Stomach (tissue), 8 donors: ENCODE measurements at regions not wholly inside any gene's neighbourhood (a gene's known extent, or its start where the extent isn't known, plus 50 kb on each side); places are given as distances from the start of the nearest gene placed in this dataset.

ENCODE experiments used
- DNase-seq, 2 donors: peaks; one replicate each; pipeline versions ENCODE4 v3.0.0 to v3.0.0-alpha.2; 2013 to 2019
- H3K27ac ChIP-seq, 5 donors: fragments of 200-600 bp in 4 of 5; sonication (generic) in 4 of 5; one replicate each; pipeline ENCODE4 v1.5.1; 2013 to 2019; ENCODE audit warnings: mild to moderate bottlenecking in 1 of 5, moderate library complexity in 1 of 5
- H3K27me3 ChIP-seq, 3 donors: fragments of 200-600 bp; sonication (generic); one replicate each; pipeline ENCODE4 v1.5.1; 2017 to 2019; ENCODE audit warnings: mixed run types in 1 of 3
- H3K36me3 ChIP-seq, 4 donors: fragments of 200-600 bp; sonication (generic); 1 replicate in 3 of 4; 2 replicates in 1 of 4; pipeline ENCODE4 v1.5.1; 2016 to 2019
- H3K4me1 ChIP-seq, 4 donors: fragments of 200-600 bp; sonication (generic); one replicate each; pipeline ENCODE4 v1.5.1; 2016 to 2019
- H3K4me3 ChIP-seq, 4 donors: fragments of 200-600 bp; sonication (generic) in 3 of 4; one replicate each; pipeline ENCODE4 v1.5.1; 2016 to 2019; ENCODE audit warnings: mild to moderate bottlenecking in 1 of 4
- H3K9me3 ChIP-seq, 4 donors: fragments of 200-600 bp; sonication (generic); one replicate each; pipeline ENCODE4 v1.5.1; 2016 to 2019
- EP300 ChIP-seq: sonication (generic); formaldehyde crosslinking; IDR thresholded peaks from one replicate; pipeline ENCODE4 v1.6.1; 2017; ENCODE audit warnings: antibody characterized with exemption
- POLR2A ChIP-seq, 4 donors: fragments of 450-650 bp; IDR thresholded peaks; one replicate each; pipeline ENCODE4 v1.6.1; 2016; ENCODE audit warnings: antibody characterized with exemption in 4 of 4, control low read depth in 2 of 4, mild to moderate bottlenecking in 1 of 4, moderate library complexity in 1 of 4
- POLR2AphosphoS5 ChIP-seq, 3 donors: sonication (generic); formaldehyde crosslinking; IDR thresholded peaks; one replicate each; pipeline ENCODE4 v1.6.1; 2016; ENCODE audit warnings: antibody characterized with exemption in 3 of 3
- WGBS, 5 donors: extraction: QIAGEN DNeasy Blood & Tissue Kit in 3 of 5; methylation state at CpG; one replicate each; pipeline versions ENCODE4 v1.1.5 to v1.1.7; 2013 to 2018; 5-methylcytosine and 5-hydroxymethylcytosine counted together
- intact Hi-C: fragments of 100-400 bp; cut with DNase I; formaldehyde crosslinking; loops from one replicate; pipeline ENCODE4 v1.15.1; 2023; ENCODE audit warnings: low total_unique reads
- TF ChIP-seq, protein P1 (sequence below), 7 experiments: fragments of 450-650 bp in 4 of 7; fragments of 200-600 bp in 3 of 7; sonication (generic) in 3 of 7; IDR thresholded peaks; one replicate each; pipeline ENCODE4 v1.5.1; 2016 to 2019; ENCODE audit warnings: antibody characterized with exemption in 7 of 7, control low read depth in 2 of 7, mild to moderate bottlenecking in 1 of 7
- donor health status: healthy with polysubstance abuse.
- donor health status: Bipolar disorder and iron deficiency.
- donor health status: healthy.

DNA sequence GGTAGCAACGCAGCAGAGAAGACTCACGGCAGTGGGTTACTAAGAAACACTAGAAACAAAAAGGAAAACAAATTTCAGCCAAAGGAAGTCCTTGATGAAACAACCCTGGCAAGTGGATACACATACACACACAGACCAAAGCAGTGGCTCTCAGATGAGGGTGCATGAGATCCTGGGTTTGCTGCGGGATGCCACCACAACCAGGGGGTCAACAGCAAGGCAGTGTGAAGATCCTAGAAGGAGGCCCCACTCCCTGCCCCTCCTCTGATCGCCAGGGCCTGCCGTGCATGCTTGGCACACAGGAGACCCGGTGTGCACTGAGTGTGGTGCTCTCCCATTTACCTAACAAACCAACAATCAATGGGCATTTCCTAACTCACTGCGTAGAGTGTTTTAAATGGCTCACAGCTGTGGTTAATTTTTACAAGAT lies 252.3 kb upstream of the KLF14 start:
- DNase-seq, result peak in 1 of 2 donors; percentile 44
- peak overlapping the region in 1 of 4 donors; percentile 12 for H3K4me3 ChIP-seq
- H3K27me3 ChIP-seq, result no peaks in the 10 kb centered on the region
- no peaks in the 10 kb centered on the region for H3K9me3 ChIP-seq
- intact Hi-C loops, result no loop called here
- 51 to 64% (median 61%) methylated on average over 7 of the region's 7 CpGs for WGBS, 5 donors
- H3K27ac ChIP-seq, result peak overlapping the region in 4 of 5 donors; percentile 21 to 44 (median 37)
- H3K4me1 ChIP-seq, result peaks cover 53 to 99% (median 87%) of the 10 kb centered on the region in 4 donors
- H3K36me3 ChIP-seq, result peaks cover 6 to 23% (median 14%) of the 10 kb centered on the region in 4 donors
- TF ChIP-seq POLR2AphosphoS5 (IDR thresholded peaks at IDR 0.05), result no peak
- TF ChIP-seq, protein P1, sequence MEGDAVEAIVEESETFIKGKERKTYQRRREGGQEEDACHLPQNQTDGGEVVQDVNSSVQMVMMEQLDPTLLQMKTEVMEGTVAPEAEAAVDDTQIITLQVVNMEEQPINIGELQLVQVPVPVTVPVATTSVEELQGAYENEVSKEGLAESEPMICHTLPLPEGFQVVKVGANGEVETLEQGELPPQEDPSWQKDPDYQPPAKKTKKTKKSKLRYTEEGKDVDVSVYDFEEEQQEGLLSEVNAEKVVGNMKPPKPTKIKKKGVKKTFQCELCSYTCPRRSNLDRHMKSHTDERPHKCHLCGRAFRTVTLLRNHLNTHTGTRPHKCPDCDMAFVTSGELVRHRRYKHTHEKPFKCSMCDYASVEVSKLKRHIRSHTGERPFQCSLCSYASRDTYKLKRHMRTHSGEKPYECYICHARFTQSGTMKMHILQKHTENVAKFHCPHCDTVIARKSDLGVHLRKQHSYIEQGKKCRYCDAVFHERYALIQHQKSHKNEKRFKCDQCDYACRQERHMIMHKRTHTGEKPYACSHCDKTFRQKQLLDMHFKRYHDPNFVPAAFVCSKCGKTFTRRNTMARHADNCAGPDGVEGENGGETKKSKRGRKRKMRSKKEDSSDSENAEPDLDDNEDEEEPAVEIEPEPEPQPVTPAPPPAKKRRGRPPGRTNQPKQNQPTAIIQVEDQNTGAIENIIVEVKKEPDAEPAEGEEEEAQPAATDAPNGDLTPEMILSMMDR (IDR thresholded peaks at IDR 0.05), result no peak
- no peak for TF ChIP-seq POLR2A (IDR thresholded peaks at IDR 0.05)
- TF ChIP-seq EP300, result no peak

DNA sequence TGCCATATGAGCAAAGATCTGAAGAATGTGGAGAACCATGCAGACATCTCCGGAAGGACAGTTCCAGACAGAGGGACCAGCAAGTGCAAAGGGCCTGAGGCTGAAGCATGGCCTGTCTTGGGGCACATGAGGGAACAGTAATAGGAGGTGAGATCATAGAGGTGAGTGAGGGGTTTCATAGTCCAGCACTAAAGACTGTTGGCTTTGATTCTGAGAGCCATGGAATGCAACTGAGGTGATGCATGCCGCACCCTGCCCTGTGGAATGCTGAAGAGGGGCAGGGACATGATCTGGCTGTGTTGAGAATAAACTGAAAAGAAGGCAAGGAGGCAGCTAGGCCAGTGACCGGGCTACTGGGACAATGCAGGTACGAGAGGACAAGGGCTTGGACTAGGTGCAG lies 253.1 kb upstream of the KLF14 start:
- peaks cover 54 to 99% (median 90%) of the 10 kb centered on the region in 4 donors for H3K4me1 ChIP-seq

DNA sequence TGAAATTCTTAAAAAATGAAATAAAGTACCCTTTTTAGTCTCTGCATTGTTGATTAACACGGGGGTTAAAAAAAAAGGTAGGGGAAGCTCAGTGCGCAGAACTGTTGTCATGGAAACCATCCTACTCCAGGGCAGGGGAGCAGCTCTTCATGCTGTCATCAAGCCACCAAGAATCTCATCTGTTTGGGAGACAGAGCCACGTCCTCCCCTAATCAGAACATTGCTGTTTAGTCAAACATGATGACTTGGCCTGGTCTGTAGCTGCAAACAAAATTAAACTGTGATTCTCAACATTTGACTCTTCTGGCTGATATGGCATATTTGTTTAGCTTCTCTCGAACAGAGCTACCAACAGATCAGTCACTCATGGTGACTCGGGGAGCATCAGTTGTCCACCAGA lies 254.4 kb upstream of the KLF14 start:
- peaks cover 1 to 16% (median 9%) of the 10 kb centered on the region in 4 donors for H3K36me3 ChIP-seq
- H3K4me1 ChIP-seq, result peaks cover 46 to 99% (median 90%) of the 10 kb centered on the region in 4 donors
- no peaks in the 10 kb centered on the region for H3K9me3 ChIP-seq
- 38 to 54% (median 42%) methylated on average over 5 of the region's 5 CpGs for WGBS, 5 donors
- H3K4me3 ChIP-seq, result no peak overlapping the region
- intact Hi-C loops, result no loop called here
- peak overlapping the region in 3 of 5 donors; percentile 39 to 88 (median 67) for H3K27ac ChIP-seq
- no peaks in the 10 kb centered on the region for H3K27me3 ChIP-seq
- TF ChIP-seq POLR2AphosphoS5 (IDR thresholded peaks at IDR 0.05) (no peak), EP300 (no peak), POLR2A (IDR thresholded peaks at IDR 0.05) (no peak)
- TF ChIP-seq, protein P1 (IDR thresholded peaks at IDR 0.05), result no peak
- DNase-seq, result no peak

More for the DNA sequence above, 253.1 kb upstream of the KLF14 start:
- Histone ChIP-seq H3K27ac (peak overlapping the region in 3 of 5 donors; percentile 21 to 42 (median 39)), H3K36me3 (peaks cover 6 to 23% (median 16%) of the 10 kb centered on the region in 4 donors), H3K27me3 (no peaks in the 10 kb centered on the region), H3K4me3 (no peak overlapping the region), H3K9me3 (no peaks in the 10 kb centered on the region)
- TF ChIP-seq POLR2AphosphoS5 (IDR thresholded peaks at IDR 0.05) (no peak), POLR2A (IDR thresholded peaks at IDR 0.05) (no peak), EP300 (no peak)
- TF ChIP-seq, protein P1 (IDR thresholded peaks at IDR 0.05), result no peak
- intact Hi-C loops, result no loop called here
- WGBS, 5 donors, result 93 to 97% (median 94%) methylated on average over 4 of the region's 4 CpGs
- DNase-seq, result no peak

DNA sequence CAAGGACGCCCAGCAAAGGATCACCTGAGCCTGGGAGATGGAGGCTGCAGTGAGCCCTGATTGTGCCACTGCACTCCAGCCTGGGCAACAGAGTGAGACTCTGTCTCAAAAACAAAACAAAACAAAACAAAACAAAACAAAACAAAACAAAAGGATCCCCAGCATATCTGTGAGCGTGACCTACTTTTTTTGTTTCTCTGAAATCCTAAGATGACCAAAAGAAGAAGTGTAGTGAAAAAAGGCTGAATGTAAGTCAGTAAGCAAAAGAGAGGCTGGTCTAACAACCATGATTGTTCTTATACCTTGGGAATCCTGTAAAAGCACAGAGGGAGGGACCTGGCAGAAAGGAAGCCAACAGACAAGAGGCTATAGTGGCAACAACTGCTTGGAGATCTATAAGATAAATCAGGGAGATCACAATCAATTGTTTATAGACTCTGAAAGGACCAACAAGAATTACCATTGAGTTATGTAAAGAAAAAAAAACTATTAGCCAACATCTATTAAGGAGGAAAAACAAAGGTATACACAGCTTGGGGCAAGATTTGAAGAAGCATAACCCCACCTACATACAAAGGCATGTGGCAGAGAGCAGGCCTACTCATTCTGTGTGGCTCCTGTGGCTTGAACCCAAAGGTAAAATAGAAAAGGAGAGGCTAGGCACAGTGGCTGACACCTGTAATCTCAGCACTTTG lies 255.2 kb upstream of the KLF14 start:
- Histone ChIP-seq H3K27me3 (no peaks in the 10 kb centered on the region), H3K36me3 (peaks cover 0 to 13% (median 6%) of the 10 kb centered on the region in 4 donors), H3K4me1 (peaks cover 51 to 100% (median 93%) of the 10 kb centered on the region in 4 donors), H3K4me3 (no peak overlapping the region), H3K9me3 (no peaks in the 10 kb centered on the region), H3K27ac (peak overlapping the region; percentile 48 to 89 (median 67))
- DNase-seq, result no peak
- WGBS, 5 donors, result 80 to 88% (median 84%) methylated on average over 2 of the region's 2 CpGs
- no peak for TF ChIP-seq POLR2A (IDR thresholded peaks at IDR 0.05)
- no peak for TF ChIP-seq POLR2AphosphoS5 (IDR thresholded peaks at IDR 0.05)
- TF ChIP-seq, protein P1 (IDR thresholded peaks at IDR 0.05), result no peak
- no peak for TF ChIP-seq EP300
- intact Hi-C loops, result no loop called here
